HepG2 (cell line): ENCODE measurements at regions not wholly inside any gene's neighbourhood (a gene's known extent, or its start where the extent isn't known, plus 50 kb on each side); places are given as distances from the start of the nearest gene placed in this dataset.

Source experiments
- ATAC-seq: fragments of 200-7000 bp; cut with Tn5 transposase; 3 replicates; pipeline ENCODE4 v1.9.1; 2020; ENCODE audit warnings: mild to moderate bottlenecking, moderate library complexity
- BruUV-seq: library from RNA; stranded (reverse); fragments of 400-500 nt; replicated peaks from 2 replicates; lab custom pipeline; 2021; lab: Mats Ljungman, UMichigan
- CTCF ChIA-PET: fragments of 300-600 bp; formaldehyde crosslinking; extraction: SDS; loops from one replicate; lab custom pipeline; 2021; ENCODE audit warnings: low total read pairs, inconsistent platforms, low intra/inter-chr PET ratio; lab: Yijun Ruan, JAX
- POLR2A ChIA-PET: fragments of 350-600 bp; sonication (Branson Sonifier 250); formaldehyde crosslinking; loops from one replicate; lab custom pipeline; 2020; ENCODE audit warnings: antibody characterized with exemption, inconsistent platforms; lab: Yijun Ruan, JAX
- DNase-seq: peaks from one replicate; pipeline ENCODE4 v3.0.0-alpha.2; 2015; ENCODE audit warnings: low spot score
- FAIRE-seq: peaks from 3 replicates; lab custom pipeline; 2011; peaks lifted over from hg19 to GRCh38; lab: Jason Lieb, UNC
- H2AFZ ChIP-seq: one replicate; pipeline ENCODE4 v1.6.1; 2011; ENCODE audit warnings: low read length, inconsistent platforms
- H3K27ac ChIP-seq: fragments of 300-600 bp; 3 replicates; pipeline ENCODE4 v1.8.0; 2011; ENCODE audit warnings: mixed run types, mild to moderate bottlenecking, mixed read lengths, low read length, inconsistent platforms; ENCODE audit not compliant: insufficient read depth; ENCODE audit errors: extremely low read length
- H3K27me3 ChIP-seq, 2 experiments: fragments of 200-600 bp in 1 of 2; 2 replicates in 1 of 2; 3 replicates in 1 of 2; pipeline versions ENCODE4 v1.6.0 to v1.8.0; 2011; ENCODE audit warnings: low read length in 2 of 2, mild to moderate bottlenecking in 2 of 2, moderate library complexity in 2 of 2, inconsistent platforms in 1 of 2; ENCODE audit not compliant: insufficient read depth in 2 of 2, control insufficient read depth in 1 of 2
- H3K36me3 ChIP-seq, 2 experiments: fragments of 200-600 bp in 1 of 2; replicated peaks in 1 of 2; 2 replicates in 1 of 2; 3 replicates in 1 of 2; pipeline versions ENCODE4 v1.5.1 to v1.8.0; 2011; ENCODE audit warnings: low read length in 2 of 2, inconsistent platforms in 1 of 2; ENCODE audit not compliant: insufficient read depth in 2 of 2, control insufficient read depth in 1 of 2
- H3K4me1 ChIP-seq: 2 replicates; pipeline ENCODE4 v1.5.1; 2012; ENCODE audit warnings: low read length, inconsistent platforms; ENCODE audit not compliant: insufficient read depth
- H3K4me2 ChIP-seq: 2 replicates; pipeline ENCODE4 v1.6.0; 2011; ENCODE audit warnings: low read depth, low read length, inconsistent platforms
- H3K4me3 ChIP-seq, 3 experiments: fragments of 200-600 bp in 1 of 3; sonication (generic), shearing (Covaris generic) in 1 of 3; replicated peaks in 1 of 3; 2 replicates each; pipeline ENCODE4 v1.5.1; 2011 to 2016; ENCODE audit warnings: low read length in 3 of 3, inconsistent platforms in 2 of 3, low read depth in 2 of 3, mild to moderate bottlenecking in 2 of 3, control low read depth in 1 of 3, mixed read lengths in 1 of 3; ENCODE audit not compliant: insufficient read depth in 1 of 3
- H3K79me2 ChIP-seq: one replicate; pipeline ENCODE4 v1.6.1; 2011; ENCODE audit warnings: low read length, inconsistent platforms; ENCODE audit not compliant: insufficient read depth
- H3K9ac ChIP-seq: 2 replicates; pipeline ENCODE4 v1.6.0; 2011; ENCODE audit warnings: mild to moderate bottlenecking, low read depth, low read length, inconsistent platforms; ENCODE audit not compliant: insufficient read depth
- H3K9me3 ChIP-seq: 2 replicates; pipeline ENCODE4 v1.5.1; 2012; ENCODE audit warnings: mild to moderate bottlenecking, low read length
- H4K20me1 ChIP-seq: 2 replicates; pipeline ENCODE4 v1.6.0; 2011; ENCODE audit warnings: inconsistent platforms, mild to moderate bottlenecking, low read length, moderate library complexity; ENCODE audit not compliant: insufficient read depth
- DNMT3B ChIP-seq: conservative IDR thresholded peaks from 2 replicates; pipeline ENCODE4 v1.6.1; 2016; ENCODE audit warnings: missing biosample characterization, control low read depth
- DR1 ChIP-seq: sonication (generic); formaldehyde crosslinking; IDR thresholded peaks from 2 replicates; pipeline ENCODE4 v1.8.0; 2021; ENCODE audit warnings: mild to moderate bottlenecking, missing genetic modification reagents, inconsistent platforms
- EHMT2 ChIP-seq: fragments of 200-600 bp; sonication (generic); IDR thresholded peaks from 2 replicates; pipeline ENCODE4 v1.7.0; 2017; ENCODE audit warnings: antibody characterized with exemption, low read depth, low read length, borderline replicate concordance
- FOXM1 ChIP-seq: sonication (generic); formaldehyde crosslinking; IDR thresholded peaks from 2 replicates; pipeline ENCODE4 v1.5.0; 2020; ENCODE audit warnings: missing genetic modification reagents
- GABPB1 ChIP-seq: IDR thresholded peaks from 2 replicates; pipeline ENCODE4 v1.6.1; 2016; ENCODE audit warnings: mild to moderate bottlenecking, missing genetic modification reagents, moderate library complexity, missing compliant biosample characterization
- HHEX ChIP-seq: IDR thresholded peaks from 2 replicates; pipeline ENCODE4 v1.6.1; 2016; ENCODE audit warnings: control low read depth
- HNRNPUL1 ChIP-seq: fragments of 200-400 bp; formaldehyde crosslinking; IDR thresholded peaks from 2 replicates; pipeline ENCODE4 v1.6.1; 2017; ENCODE audit warnings: low read depth, mild to moderate bottlenecking, low read length, moderate library complexity
- MIXL1 ChIP-seq: IDR thresholded peaks from 2 replicates; pipeline ENCODE4 v1.6.1; 2016
- MXD3 ChIP-seq: IDR thresholded peaks from 2 replicates; pipeline ENCODE4 v1.6.1; 2016; ENCODE audit warnings: mild to moderate bottlenecking, missing biosample characterization, missing genetic modification reagents
- SOX6 ChIP-seq, 2 experiments: fragments of 450-650 bp in 1 of 2; sonication (generic) in 1 of 2; formaldehyde crosslinking in 1 of 2; IDR thresholded peaks; 2 replicates each; pipeline versions ENCODE4 v1.4.0 to v1.6.1; 2017 to 2020; ENCODE audit warnings: antibody characterized with exemption in 1 of 2, mild to moderate bottlenecking in 1 of 2, missing genetic modification reagents in 1 of 2
- SSRP1 ChIP-seq: IDR thresholded peaks from 2 replicates; pipeline ENCODE4 v1.6.1; 2016; ENCODE audit warnings: control low read depth
- ZFP1 ChIP-seq: IDR thresholded peaks from 2 replicates; pipeline ENCODE4 v1.6.1; 2016
- ZNF496 ChIP-seq: sonication (generic); formaldehyde crosslinking; IDR thresholded peaks from 2 replicates; pipeline ENCODE4 v1.8.1; 2023; ENCODE audit warnings: mild to moderate bottlenecking, moderate library complexity, missing genetic modification reagents; ENCODE audit not compliant: insufficient replicate concordance
- ZNF567 ChIP-seq: sonication (generic); formaldehyde crosslinking; IDR thresholded peaks from 2 replicates; pipeline ENCODE4 v1.8.1; 2023; ENCODE audit warnings: mild to moderate bottlenecking, missing genetic modification reagents, borderline replicate concordance
- WGBS: methylation state at CpG from one replicate; pipeline ENCODE4 v1.1.6; 2017; ENCODE audit warnings: low lambda C conversion rate; 5-methylcytosine and 5-hydroxymethylcytosine counted together
- in situ Hi-C: cut with HindIII; loops from 2 replicates; pipeline ENCODE4 v1.10.0; 2017; ENCODE audit warnings: low pct_unique_long_range_greater_than_20kb; ENCODE audit not compliant: extremely low pct_ligation_motif_present
- intact Hi-C: fragments of 100-400 bp; cut with micrococcal nuclease; formaldehyde crosslinking; loops from one replicate; pipeline ENCODE4 v1.10.0; 2022; ENCODE audit not compliant: unreplicated experiment
- TF ChIP-seq, protein P1 (sequence below): sonication (generic); formaldehyde crosslinking; IDR thresholded peaks from 2 replicates; pipeline ENCODE4 v1.5.0; 2020; ENCODE audit warnings: missing genetic modification reagents
- TF ChIP-seq, protein P2 (sequence below): sonication (generic); formaldehyde crosslinking; IDR thresholded peaks from 2 replicates; pipeline ENCODE4 v1.9.0; 2022; ENCODE audit warnings: low read depth, missing genetic modification reagents
- TF ChIP-seq, protein P3 (sequence below): sonication (generic); formaldehyde crosslinking; IDR thresholded peaks from 2 replicates; pipeline ENCODE4 v1.4.0; 2020; ENCODE audit warnings: mild to moderate bottlenecking, missing genetic modification reagents

GRCh38 chr13:109687559-109688448 lies 98.6 kb downstream of the IRS2 start:
- H3K27ac ChIP-seq = no peak overlapping the region
- H3K4me3 ChIP-seq = no peak overlapping the region
- no TSS peak for BruUV-seq
- no peak for FAIRE-seq
- no peak overlapping the region for H3K9ac ChIP-seq
- H3K4me2 ChIP-seq = no peak overlapping the region
- DNase-seq = no peak
- POLR2A ChIA-PET = no interaction called here
- peaks cover 0 to 11% of the 10 kb centered on the region in 2 experiments; a peak in 3 of 5 replicates for H3K27me3 ChIP-seq
- no peaks in the 10 kb centered on the region for H4K20me1 ChIP-seq
- WGBS = 50% methylated on average over 14 of the region's 14 CpGs
- TF ChIP-seq ZNF567 (CRISPR knock-in tag) (no peak), HNRNPUL1 (no peak), HHEX (no peak), MIXL1 (CRISPR knock-in tag) (no peak), ZFP1 (CRISPR knock-in tag) (no peak), SSRP1 (CRISPR knock-in tag) (no peak), ZNF496 (CRISPR knock-in tag) (no peak), DNMT3B (no peak), EHMT2 (no peak), GABPB1 (CRISPR knock-in tag) (no peak), FOXM1 (no peak), SOX6 (IDR thresholded peaks at IDR 0.05) (no peak), SOX6 (CRISPR knock-in tag; IDR thresholded peaks at IDR 0.05) (no peak), MXD3 (CRISPR knock-in tag) (no peak), DR1 (no peak)
- TF ChIP-seq, protein P1, sequence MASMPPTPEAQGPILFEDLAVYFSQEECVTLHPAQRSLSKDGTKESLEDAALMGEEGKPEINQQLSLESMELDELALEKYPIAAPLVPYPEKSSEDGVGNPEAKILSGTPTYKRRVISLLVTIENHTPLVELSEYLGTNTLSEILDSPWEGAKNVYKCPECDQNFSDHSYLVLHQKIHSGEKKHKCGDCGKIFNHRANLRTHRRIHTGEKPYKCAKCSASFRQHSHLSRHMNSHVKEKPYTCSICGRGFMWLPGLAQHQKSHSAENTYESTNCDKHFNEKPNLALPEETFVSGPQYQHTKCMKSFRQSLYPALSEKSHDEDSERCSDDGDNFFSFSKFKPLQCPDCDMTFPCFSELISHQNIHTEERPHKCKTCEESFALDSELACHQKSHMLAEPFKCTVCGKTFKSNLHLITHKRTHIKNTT (CRISPR knock-in tag) = no peak
- TF ChIP-seq, protein P2, sequence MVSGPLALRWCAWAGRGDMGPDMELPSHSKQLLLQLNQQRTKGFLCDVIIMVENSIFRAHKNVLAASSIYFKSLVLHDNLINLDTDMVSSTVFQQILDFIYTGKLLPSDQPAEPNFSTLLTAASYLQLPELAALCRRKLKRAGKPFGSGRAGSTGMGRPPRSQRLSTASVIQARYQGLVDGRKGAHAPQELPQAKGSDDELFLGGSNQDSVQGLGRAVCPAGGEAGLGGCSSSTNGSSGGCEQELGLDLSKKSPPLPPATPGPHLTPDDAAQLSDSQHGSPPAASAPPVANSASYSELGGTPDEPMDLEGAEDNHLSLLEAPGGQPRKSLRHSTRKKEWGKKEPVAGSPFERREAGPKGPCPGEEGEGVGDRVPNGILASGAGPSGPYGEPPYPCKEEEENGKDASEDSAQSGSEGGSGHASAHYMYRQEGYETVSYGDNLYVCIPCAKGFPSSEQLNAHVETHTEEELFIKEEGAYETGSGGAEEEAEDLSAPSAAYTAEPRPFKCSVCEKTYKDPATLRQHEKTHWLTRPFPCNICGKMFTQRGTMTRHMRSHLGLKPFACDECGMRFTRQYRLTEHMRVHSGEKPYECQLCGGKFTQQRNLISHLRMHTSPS (CRISPR knock-in tag) = no peak
- TF ChIP-seq, protein P3, sequence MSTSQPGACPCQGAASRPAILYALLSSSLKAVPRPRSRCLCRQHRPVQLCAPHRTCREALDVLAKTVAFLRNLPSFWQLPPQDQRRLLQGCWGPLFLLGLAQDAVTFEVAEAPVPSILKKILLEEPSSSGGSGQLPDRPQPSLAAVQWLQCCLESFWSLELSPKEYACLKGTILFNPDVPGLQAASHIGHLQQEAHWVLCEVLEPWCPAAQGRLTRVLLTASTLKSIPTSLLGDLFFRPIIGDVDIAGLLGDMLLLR (CRISPR knock-in tag) = no peak
- TF ChIP-seq, all 625 proteins: peak for 0
- Histone ChIP-seq H3K4me1 (no peaks in the 10 kb centered on the region), H3K36me3 (no peaks in the 10 kb centered on the region), H3K9me3 (no peaks in the 10 kb centered on the region), H2AFZ (no peak overlapping the region), H3K79me2 (no peaks in the 10 kb centered on the region)
- in situ Hi-C loops (no loop called here), intact Hi-C loops (no loop called here)
- CTCF ChIA-PET = no interaction called here
- no peak for ATAC-seq
